ENCODE measurements at regions not wholly inside any gene's neighbourhood (a gene's known extent, or its start where the extent isn't known, plus 50 kb on each side); places are given as distances from the start of the nearest gene placed in this dataset.
A peak's percentile ranks its signal among the peaks of the same experiment; 100 is the strongest.

DNA sequence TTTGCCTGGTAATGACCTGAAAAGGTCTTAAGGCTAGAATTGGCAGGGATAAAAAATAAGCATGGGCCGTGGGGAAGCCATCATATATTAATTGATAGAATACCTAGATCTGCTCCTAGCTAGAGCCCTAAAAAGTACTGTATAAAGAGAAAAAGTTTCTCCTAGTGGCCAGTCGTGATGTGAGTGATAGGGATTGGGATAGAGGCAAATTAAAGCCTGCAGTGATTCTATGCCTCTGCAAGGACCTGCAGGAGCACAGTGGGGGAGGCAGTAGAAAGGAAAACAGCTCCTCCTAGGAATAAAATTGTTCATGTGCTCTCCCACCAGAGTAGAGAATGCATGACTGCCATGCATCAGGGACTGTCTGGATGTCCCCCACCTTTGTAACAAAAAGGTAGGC lies 56.2 kb upstream of the FTMT start:
- H3K4me1 ChIP-seq (ENCODE audit: control insufficient read depth, insufficient read depth, low read length): peaks cover 7% of the 10 kb centered on the region
- no peak overlapping the region for H3K4me3 ChIP-seq (ENCODE audit: insufficient read depth, low read depth, low read length)
- no peaks in the 10 kb centered on the region for H3K36me3 ChIP-seq (ENCODE audit: control insufficient read depth, insufficient read depth, low read length)
- WGBS, 2 experiments: 30 to 48% methylated on average over 1 to 2 of the region's 2 CpGs
- H3K27ac ChIP-seq (ENCODE audit: insufficient read depth, low read depth, low read length, poor library complexity, severe bottlenecking): no peak overlapping the region
- no peaks in the 10 kb centered on the region for H3K27me3 ChIP-seq (ENCODE audit: control insufficient read depth, insufficient read depth, low read length, poor library complexity, severe bottlenecking)
- H3K9me3 ChIP-seq (ENCODE audit: control insufficient read depth, low read length): no peaks in the 10 kb centered on the region

DNA sequence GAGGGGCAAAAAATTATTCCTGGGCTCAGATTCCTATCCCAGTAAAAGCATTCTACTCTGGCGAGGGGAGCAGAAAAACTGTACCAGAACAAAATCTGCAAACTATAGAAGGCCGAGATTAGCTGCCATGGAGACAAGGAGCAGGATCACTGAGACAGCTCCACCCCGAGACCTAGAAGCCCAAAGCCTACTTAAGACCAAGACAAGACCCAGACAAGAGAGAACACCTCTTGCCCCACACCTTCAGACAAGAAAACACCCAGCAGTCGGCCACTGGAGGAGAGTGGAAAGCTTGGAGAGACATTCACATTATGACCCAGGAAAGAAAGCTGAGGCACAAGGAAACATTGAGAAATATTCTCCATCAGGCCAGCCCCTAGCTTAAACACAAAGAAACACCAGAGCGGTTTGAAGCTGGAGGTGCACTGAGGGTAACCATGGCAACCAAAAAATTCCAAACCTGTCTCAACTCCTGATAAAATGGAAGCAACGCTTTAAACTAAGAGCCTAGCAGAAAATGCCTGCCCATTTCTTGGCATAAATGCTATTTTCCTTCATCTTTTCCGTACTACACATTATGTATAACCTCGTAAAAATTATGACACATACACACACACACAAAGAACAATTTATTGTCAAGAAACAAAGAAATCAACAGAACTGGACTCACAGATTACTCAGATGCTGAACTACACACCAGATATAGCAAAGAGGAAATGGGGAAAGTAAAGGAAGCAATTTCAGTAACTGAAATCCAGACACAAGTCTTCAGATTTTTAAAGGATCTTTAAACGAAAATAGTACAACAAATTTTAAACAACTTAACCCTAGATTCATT lies 53.8 kb upstream of the FTMT start:
- 80 to 85% methylated on average over 8 of the region's 9 CpGs for WGBS, 2 experiments
- H3K27ac ChIP-seq (ENCODE audit: insufficient read depth, low read depth, low read length, poor library complexity, severe bottlenecking): peak overlapping the region; percentile 6
- H3K4me3 ChIP-seq (ENCODE audit: insufficient read depth, low read depth, low read length): no peak overlapping the region
- no peaks in the 10 kb centered on the region for H3K36me3 ChIP-seq (ENCODE audit: control insufficient read depth, insufficient read depth, low read length)
- H3K4me1 ChIP-seq (ENCODE audit: control insufficient read depth, insufficient read depth, low read length): peaks cover 7% of the 10 kb centered on the region
- no peaks in the 10 kb centered on the region for H3K27me3 ChIP-seq (ENCODE audit: control insufficient read depth, insufficient read depth, low read length, poor library complexity, severe bottlenecking)
- H3K9me3 ChIP-seq (ENCODE audit: control insufficient read depth, low read length): no peaks in the 10 kb centered on the region

Measured in ectodermal cell (in vitro differentiated cells).